Transverse colon (tissue), 4 donors: ENCODE measurements at regions not wholly inside any gene's neighbourhood (a gene's known extent, or its start where the extent isn't known, plus 50 kb on each side); places are given as distances from the start of the nearest gene placed in this dataset.

Experiments
- DNase-seq: peaks from one replicate; pipeline ENCODE4 v3.0.0-alpha.2; 2019
- H3K27ac ChIP-seq, 4 donors: fragments of 200-600 bp; sonication (generic); 2 replicates each; pipeline ENCODE4 v1.5.1; 2016 to 2018; ENCODE audit warnings: inconsistent platforms in 4 of 4
- H3K27me3 ChIP-seq: fragments of 200-600 bp; sonication (generic); 2 replicates; pipeline ENCODE4 v1.5.1; 2017; ENCODE audit warnings: inconsistent platforms
- H3K36me3 ChIP-seq, 4 donors: fragments of 200-600 bp; sonication (generic); 2 replicates each; pipeline ENCODE4 v1.5.1; 2017 to 2019; ENCODE audit warnings: inconsistent platforms in 4 of 4
- H3K4me1 ChIP-seq, 4 donors: fragments of 200-600 bp; sonication (generic); 2 replicates each; pipeline ENCODE4 v1.5.1; 2017 to 2020; ENCODE audit warnings: inconsistent platforms in 4 of 4
- H3K4me3 ChIP-seq, 4 donors: fragments of 200-600 bp; sonication (generic); 1 replicate in 1 of 4; 2 replicates in 3 of 4; pipeline versions ENCODE4 v1.5.1 to v1.6.1; 2017 to 2019; ENCODE audit warnings: inconsistent platforms in 4 of 4
- H3K9me3 ChIP-seq, 2 donors: fragments of 200-600 bp; sonication (generic); 2 replicates each; pipeline ENCODE4 v1.5.1; 2017 to 2019; ENCODE audit warnings: inconsistent platforms in 2 of 2
- CTCF ChIP-seq, 5 experiments: fragments of 200-600 bp in 3 of 5; fragments of 450-650 bp in 2 of 5; sonication (generic) in 3 of 5; IDR thresholded peaks; 1 replicate in 2 of 5; 2 replicates in 3 of 5; pipeline ENCODE4 v1.5.1; 2016 to 2017; ENCODE audit warnings: antibody characterized with exemption in 5 of 5, inconsistent platforms in 3 of 5, mild to moderate bottlenecking in 2 of 5, moderate library complexity in 1 of 5
- EP300 ChIP-seq: sonication (generic); formaldehyde crosslinking; IDR thresholded peaks from one replicate; pipeline ENCODE4 v1.6.1; 2017; ENCODE audit warnings: antibody characterized with exemption, low read depth
- POLR2A ChIP-seq: fragments of 450-650 bp; IDR thresholded peaks from one replicate; pipeline ENCODE4 v1.6.1; 2016; ENCODE audit warnings: antibody characterized with exemption, mild to moderate bottlenecking, moderate library complexity
- POLR2AphosphoS5 ChIP-seq, 3 donors: sonication (generic); formaldehyde crosslinking; IDR thresholded peaks; one replicate each; pipeline ENCODE4 v1.6.1; 2016; ENCODE audit warnings: antibody characterized with exemption in 3 of 3
- WGBS, 2 donors: methylation state at CpG; one replicate each; pipeline ENCODE4 v1.1.5; 2018; ENCODE audit warnings: low coverage in 1 of 2; 5-methylcytosine and 5-hydroxymethylcytosine counted together
- in situ Hi-C, 4 donors: fragments of 200-750 bp; cut with MboI; loops; one replicate each; pipeline versions ENCODE4 v1.15.0 to v1.15.1; 2017; ENCODE audit warnings: low sequenced_read_pairs in 3 of 4, low pct_ligation_motif_present in 1 of 4, low pct_unique_long_range_greater_than_20kb in 1 of 4
- intact Hi-C: fragments of 100-400 bp; cut with DNase I; formaldehyde crosslinking; loops from one replicate; pipeline ENCODE4 v1.15.1; 2023; ENCODE audit warnings: low total_unique reads

DNA sequence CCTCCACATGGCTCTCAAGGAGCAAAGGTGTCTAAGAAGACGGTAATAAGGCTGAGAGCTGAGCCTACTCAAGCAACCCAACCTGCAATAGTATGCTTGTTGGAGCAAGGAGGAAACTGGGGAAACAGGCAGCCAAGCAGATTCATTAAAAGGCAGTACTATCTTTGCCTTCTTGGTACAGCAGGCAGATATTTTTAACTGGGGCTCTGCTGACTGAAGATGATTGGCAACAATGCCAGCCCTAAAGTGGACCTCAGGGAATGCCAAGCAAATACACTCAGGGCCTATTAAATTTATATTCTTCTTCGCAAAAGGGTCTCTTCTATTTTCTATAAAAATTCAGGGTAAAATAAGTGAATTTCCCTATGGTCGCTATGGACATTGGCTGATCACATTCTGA is 109.4 kb upstream of the PCGF5 start:
- in situ Hi-C loops, result no loop called here
- intact Hi-C loops, result no loop called here
- TF ChIP-seq POLR2A (no peak), EP300 (no peak), POLR2AphosphoS5 (IDR thresholded peaks at IDR 0.05) (no peak), CTCF (IDR thresholded peaks at IDR 0.05) (no peak)
- 89 to 92% methylated on average over 3 of the region's 3 CpGs for WGBS, 2 donors
- H3K4me1 ChIP-seq, result no peaks in the 10 kb centered on the region
- H3K9me3 ChIP-seq, result no peaks in the 10 kb centered on the region
- no peaks in the 10 kb centered on the region for H3K27me3 ChIP-seq
- no peak overlapping the region for H3K4me3 ChIP-seq
- no peak for DNase-seq
- H3K27ac ChIP-seq, result no peak overlapping the region
- H3K36me3 ChIP-seq, result no peaks in the 10 kb centered on the region

- in situ Hi-C loops, result no loop called here
Measured at GRCh38 chr10:91115618-91116390, 104.7 kb upstream of the PCGF5 start.

GRCh38 chr10:91117505-91117904 is 103.0 kb upstream of the PCGF5 start:
- in situ Hi-C loops (no loop called here), intact Hi-C loops (no loop called here)
- Histone ChIP-seq H3K9me3 (no peaks in the 10 kb centered on the region), H3K4me1 (no peaks in the 10 kb centered on the region), H3K36me3 (no peaks in the 10 kb centered on the region), H3K4me3 (no peak overlapping the region), H3K27me3 (no peaks in the 10 kb centered on the region), H3K27ac (no peak overlapping the region)
- no peak for TF ChIP-seq POLR2AphosphoS5 (IDR thresholded peaks at IDR 0.05)
- no peak for TF ChIP-seq POLR2A
- no peak for TF ChIP-seq EP300
- no peak for TF ChIP-seq CTCF (IDR thresholded peaks at IDR 0.05)
- no peak for DNase-seq
- WGBS, 2 donors, result 53 to 63% methylated on average over 2 of the region's 2 CpGs

More at GRCh38 chr10:91115618-91116390, 104.7 kb upstream of the PCGF5 start:
- Histone ChIP-seq H3K27ac (no peak overlapping the region), H3K27me3 (no peaks in the 10 kb centered on the region), H3K36me3 (no peaks in the 10 kb centered on the region), H3K9me3 (no peaks in the 10 kb centered on the region), H3K4me3 (no peak overlapping the region), H3K4me1 (no peaks in the 10 kb centered on the region)
- no peak for DNase-seq
- 67 to 93% methylated on average over 1 to 9 of the region's 9 CpGs for whole genome bisulfite sequencing, 2 donors
- TF ChIP-seq POLR2A, result no peak
- TF ChIP-seq POLR2AphosphoS5 (IDR thresholded peaks at IDR 0.05), result no peak
- TF ChIP-seq EP300, result no peak
- TF ChIP-seq CTCF (IDR thresholded peaks at IDR 0.05), result no peak
- intact Hi-C loops, result no loop called here

- intact Hi-C loops (no loop called here), in situ Hi-C loops (no loop called here)
- TF ChIP-seq EP300 (no peak), POLR2A (no peak), POLR2AphosphoS5 (IDR thresholded peaks at IDR 0.05) (no peak), CTCF (IDR thresholded peaks at IDR 0.05) (no peak)
- no peak for DNase-seq
- Histone ChIP-seq H3K27me3 (no peaks in the 10 kb centered on the region), H3K4me3 (no peak overlapping the region), H3K27ac (no peak overlapping the region), H3K9me3 (no peaks in the 10 kb centered on the region), H3K36me3 (no peaks in the 10 kb centered on the region), H3K4me1 (no peaks in the 10 kb centered on the region)
- 41 to 63% methylated on average over 2 of the region's 2 CpGs for WGBS, 2 donors
Measured at GRCh38 chr10:91120348-91120747, 100.1 kb upstream of the PCGF5 start.
